ENCODE measurements at regions not wholly inside any gene's neighbourhood (a gene's known extent, or its start where the extent isn't known, plus 50 kb on each side); places are given as distances from the start of the nearest gene placed in this dataset.
"Not testable (repeated sequence)": the region's sequence is repeated elsewhere in the genome, so short reads cannot be mapped to it uniquely, and the experiment has no call there.

GRCh38 chr10:7069706-7070105 is 341.1 kb downstream of the SFMBT2 start:
- no peak overlapping the region for H3K27ac ChIP-seq
- TF ChIP-seq ZFX (IDR thresholded peaks at IDR 0.05; ENCODE audit: borderline replicate concordance) (no peak), CTCF (IDR thresholded peaks at IDR 0.05) (no peak)

GRCh38 chr10:7056216-7056615 is 354.6 kb downstream of the SFMBT2 start:
- TF ChIP-seq CTCF (IDR thresholded peaks at IDR 0.05) (no peak), ZFX (IDR thresholded peaks at IDR 0.05; ENCODE audit: borderline replicate concordance) (no peak)
- H3K27ac ChIP-seq: no peak overlapping the region

- no peak overlapping the region for H3K27ac ChIP-seq
- no peak for TF ChIP-seq ZFX (IDR thresholded peaks at IDR 0.05; ENCODE audit: borderline replicate concordance)
- peak; percentile 69 for TF ChIP-seq CTCF (IDR thresholded peaks at IDR 0.05)
Observed at GRCh38 chr10:7054915-7055314, 355.9 kb downstream of the SFMBT2 start.

- TF ChIP-seq CTCF (IDR thresholded peaks at IDR 0.05) (no peak), ZFX (IDR thresholded peaks at IDR 0.05; ENCODE audit: borderline replicate concordance) (no peak)
Observed at GRCh38 chr10:7053195-7053594, 357.6 kb downstream of the SFMBT2 start.

GRCh38 chr10:7050024-7050423 is 360.8 kb downstream of the SFMBT2 start:
- not testable (repeated sequence) for H3K27ac ChIP-seq

More at GRCh38 chr10:7053195-7053594, 357.6 kb downstream of the SFMBT2 start:
- H3K27ac ChIP-seq: no peak overlapping the region

GRCh38 chr10:7048061-7048460 is 362.8 kb downstream of the SFMBT2 start:
- no peak overlapping the region for H3K27ac ChIP-seq
- no peak for TF ChIP-seq ZFX (IDR thresholded peaks at IDR 0.05; ENCODE audit: borderline replicate concordance)

GRCh38 chr10:7046615-7047014 is 364.2 kb downstream of the SFMBT2 start:
- no peak for TF ChIP-seq ZFX (IDR thresholded peaks at IDR 0.05; ENCODE audit: borderline replicate concordance)
- no peak for TF ChIP-seq CTCF (IDR thresholded peaks at IDR 0.05)
- H3K27ac ChIP-seq: no peak overlapping the region

- no peak overlapping the region for H3K27ac ChIP-seq
- no peak for TF ChIP-seq ZFX (IDR thresholded peaks at IDR 0.05; ENCODE audit: borderline replicate concordance)
- no peak for TF ChIP-seq CTCF (IDR thresholded peaks at IDR 0.05)
Observed at GRCh38 chr10:7045891-7046599, 364.8 kb downstream of the SFMBT2 start.
